ENCODE measurements at regions not wholly inside any gene's neighbourhood (a gene's known extent, or its start where the extent isn't known, plus 50 kb on each side); places are given as distances from the start of the nearest gene placed in this dataset.

DNA sequence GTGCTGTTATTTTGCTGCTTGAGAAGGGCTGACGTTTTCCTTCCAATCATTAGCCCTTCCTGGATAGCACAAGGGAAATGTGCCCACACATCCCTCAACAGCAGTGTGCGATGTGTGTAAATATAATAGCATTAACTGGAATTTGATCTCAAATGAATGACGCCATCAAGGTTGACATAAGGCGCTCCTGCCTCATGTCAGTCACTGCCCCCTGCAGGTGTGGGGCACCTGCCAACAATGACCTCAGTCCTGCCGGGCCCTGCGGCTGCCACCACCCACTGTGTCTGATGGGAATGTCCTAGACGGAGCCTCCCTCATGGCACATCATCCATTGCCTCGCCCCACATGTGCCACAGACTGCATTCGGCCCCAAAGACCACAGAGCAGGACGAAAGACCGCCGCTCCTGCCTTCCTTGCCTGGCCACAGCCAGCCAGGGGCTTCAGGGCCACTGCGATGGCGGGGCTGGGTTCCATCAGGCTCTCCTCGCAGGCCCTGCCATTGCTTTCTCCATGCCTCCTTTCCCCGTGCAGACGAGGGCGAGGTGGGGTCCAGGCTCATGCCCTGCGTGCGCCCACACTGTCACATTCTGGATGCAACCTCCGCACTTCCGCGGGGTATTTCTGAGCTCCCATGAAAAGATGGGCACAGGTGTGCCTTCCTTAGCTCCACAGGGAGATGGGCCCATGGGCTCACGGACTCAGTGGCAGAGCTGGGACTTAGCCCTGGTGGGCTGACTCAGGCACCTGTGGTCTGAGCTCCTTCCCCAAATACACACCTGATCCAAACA is 146.7 kb downstream of the SOX1 start:
- TF ChIP-seq, protein P1, sequence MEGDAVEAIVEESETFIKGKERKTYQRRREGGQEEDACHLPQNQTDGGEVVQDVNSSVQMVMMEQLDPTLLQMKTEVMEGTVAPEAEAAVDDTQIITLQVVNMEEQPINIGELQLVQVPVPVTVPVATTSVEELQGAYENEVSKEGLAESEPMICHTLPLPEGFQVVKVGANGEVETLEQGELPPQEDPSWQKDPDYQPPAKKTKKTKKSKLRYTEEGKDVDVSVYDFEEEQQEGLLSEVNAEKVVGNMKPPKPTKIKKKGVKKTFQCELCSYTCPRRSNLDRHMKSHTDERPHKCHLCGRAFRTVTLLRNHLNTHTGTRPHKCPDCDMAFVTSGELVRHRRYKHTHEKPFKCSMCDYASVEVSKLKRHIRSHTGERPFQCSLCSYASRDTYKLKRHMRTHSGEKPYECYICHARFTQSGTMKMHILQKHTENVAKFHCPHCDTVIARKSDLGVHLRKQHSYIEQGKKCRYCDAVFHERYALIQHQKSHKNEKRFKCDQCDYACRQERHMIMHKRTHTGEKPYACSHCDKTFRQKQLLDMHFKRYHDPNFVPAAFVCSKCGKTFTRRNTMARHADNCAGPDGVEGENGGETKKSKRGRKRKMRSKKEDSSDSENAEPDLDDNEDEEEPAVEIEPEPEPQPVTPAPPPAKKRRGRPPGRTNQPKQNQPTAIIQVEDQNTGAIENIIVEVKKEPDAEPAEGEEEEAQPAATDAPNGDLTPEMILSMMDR (IDR thresholded peaks at IDR 0.05): no peak
- TF ChIP-seq EP300 (IDR thresholded peaks at IDR 0.05): no peak
- no peak for TF ChIP-seq POLR2A (IDR thresholded peaks at IDR 0.05; ENCODE audit: low read depth)

Data from esophagus muscularis mucosa (tissue), 4 donors.